Gastroesophageal sphincter (tissue), 3 donors: ENCODE measurements at regions not wholly inside any gene's neighbourhood (a gene's known extent, or its start where the extent isn't known, plus 50 kb on each side); places are given as distances from the start of the nearest gene placed in this dataset.

ENCODE experiments used
- EP300 ChIP-seq: sonication (generic); formaldehyde crosslinking; IDR thresholded peaks from one replicate; pipeline ENCODE4 v1.6.1; 2017; ENCODE audit warnings: antibody characterized with exemption, mild to moderate bottlenecking
- POLR2A ChIP-seq, 2 donors: fragments of 450-650 bp; IDR thresholded peaks; one replicate each; pipeline ENCODE4 v1.6.1; 2017; ENCODE audit warnings: antibody characterized with exemption in 2 of 2, mild to moderate bottlenecking in 2 of 2, moderate library complexity in 1 of 2
- POLR2AphosphoS5 ChIP-seq: sonication (generic); formaldehyde crosslinking; IDR thresholded peaks from one replicate; pipeline ENCODE4 v1.6.1; 2017; ENCODE audit warnings: antibody characterized with exemption
- TF ChIP-seq, protein P1 (sequence below), 4 experiments: fragments of 200-600 bp in 2 of 4; fragments of 450-650 bp in 2 of 4; sonication (generic) in 1 of 4; IDR thresholded peaks; one replicate each; pipeline ENCODE4 v1.5.1; 2017 to 2019; ENCODE audit warnings: antibody characterized with exemption in 4 of 4, mild to moderate bottlenecking in 2 of 4, moderate library complexity in 2 of 4

DNA sequence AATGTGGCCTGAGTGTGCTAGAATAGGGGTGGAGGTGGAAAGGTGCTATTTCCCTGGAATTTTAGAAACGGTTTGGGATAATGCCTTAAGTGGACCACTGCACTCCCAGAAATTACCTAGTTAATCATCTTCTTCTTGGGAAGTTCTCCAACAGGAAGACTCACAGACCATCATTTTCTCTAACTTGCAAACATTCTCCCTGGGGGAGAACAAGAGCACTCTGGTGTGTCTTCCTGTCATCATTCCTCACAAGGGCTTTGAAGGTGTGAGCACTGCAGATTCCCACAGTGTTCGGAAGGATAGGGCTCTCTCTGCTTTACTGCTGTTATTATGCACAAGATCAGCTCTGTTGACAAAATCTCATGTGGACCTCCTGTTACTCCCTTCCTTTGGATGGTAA is 54.9 kb upstream of the TSPAN2 start:
- TF ChIP-seq, protein P1, sequence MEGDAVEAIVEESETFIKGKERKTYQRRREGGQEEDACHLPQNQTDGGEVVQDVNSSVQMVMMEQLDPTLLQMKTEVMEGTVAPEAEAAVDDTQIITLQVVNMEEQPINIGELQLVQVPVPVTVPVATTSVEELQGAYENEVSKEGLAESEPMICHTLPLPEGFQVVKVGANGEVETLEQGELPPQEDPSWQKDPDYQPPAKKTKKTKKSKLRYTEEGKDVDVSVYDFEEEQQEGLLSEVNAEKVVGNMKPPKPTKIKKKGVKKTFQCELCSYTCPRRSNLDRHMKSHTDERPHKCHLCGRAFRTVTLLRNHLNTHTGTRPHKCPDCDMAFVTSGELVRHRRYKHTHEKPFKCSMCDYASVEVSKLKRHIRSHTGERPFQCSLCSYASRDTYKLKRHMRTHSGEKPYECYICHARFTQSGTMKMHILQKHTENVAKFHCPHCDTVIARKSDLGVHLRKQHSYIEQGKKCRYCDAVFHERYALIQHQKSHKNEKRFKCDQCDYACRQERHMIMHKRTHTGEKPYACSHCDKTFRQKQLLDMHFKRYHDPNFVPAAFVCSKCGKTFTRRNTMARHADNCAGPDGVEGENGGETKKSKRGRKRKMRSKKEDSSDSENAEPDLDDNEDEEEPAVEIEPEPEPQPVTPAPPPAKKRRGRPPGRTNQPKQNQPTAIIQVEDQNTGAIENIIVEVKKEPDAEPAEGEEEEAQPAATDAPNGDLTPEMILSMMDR (IDR thresholded peaks at IDR 0.05): no peak
- TF ChIP-seq POLR2A (IDR thresholded peaks at IDR 0.05) (no peak), EP300 (no peak), POLR2AphosphoS5 (no peak)
